Body of pancreas (tissue), 4 donors: ENCODE measurements at regions not wholly inside any gene's neighbourhood (a gene's known extent, or its start where the extent isn't known, plus 50 kb on each side); places are given as distances from the start of the nearest gene placed in this dataset.

Experiments
- POLR2A ChIP-seq, 3 donors: fragments of 450-650 bp; IDR thresholded peaks; one replicate each; pipeline ENCODE4 v1.6.1; 2016; ENCODE audit warnings: antibody characterized with exemption in 3 of 3, mild to moderate bottlenecking in 2 of 3
- TF ChIP-seq, protein P1 (sequence below), 7 experiments: fragments of 450-650 bp in 4 of 7; fragments of 200-600 bp in 3 of 7; sonication (generic) in 3 of 7; IDR thresholded peaks; one replicate each; pipeline ENCODE4 v1.5.1; 2016 to 2019; ENCODE audit warnings: antibody characterized with exemption in 7 of 7

DNA sequence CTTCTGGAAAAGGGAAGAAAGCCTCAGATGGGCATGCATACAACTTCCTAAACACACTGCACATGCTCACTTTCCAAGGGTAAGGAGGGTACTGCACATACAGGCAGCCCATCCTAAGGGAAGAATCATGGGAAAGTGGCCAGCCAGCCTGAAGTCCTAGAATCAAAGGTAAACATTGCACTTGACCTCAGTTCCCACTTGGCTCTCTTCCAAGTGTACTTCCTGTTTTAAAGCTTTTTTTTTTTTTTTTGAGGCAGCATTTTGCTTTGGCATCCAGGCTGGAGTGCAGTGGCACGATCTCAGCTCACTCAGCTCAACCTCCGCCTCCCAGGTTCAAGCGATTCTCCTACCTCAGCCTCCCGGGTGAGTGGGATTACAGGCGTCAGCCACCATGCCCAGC is 225.3 kb upstream of the EPHA7 start:
- no peak for TF ChIP-seq POLR2A (IDR thresholded peaks at IDR 0.05)
- TF ChIP-seq, protein P1, sequence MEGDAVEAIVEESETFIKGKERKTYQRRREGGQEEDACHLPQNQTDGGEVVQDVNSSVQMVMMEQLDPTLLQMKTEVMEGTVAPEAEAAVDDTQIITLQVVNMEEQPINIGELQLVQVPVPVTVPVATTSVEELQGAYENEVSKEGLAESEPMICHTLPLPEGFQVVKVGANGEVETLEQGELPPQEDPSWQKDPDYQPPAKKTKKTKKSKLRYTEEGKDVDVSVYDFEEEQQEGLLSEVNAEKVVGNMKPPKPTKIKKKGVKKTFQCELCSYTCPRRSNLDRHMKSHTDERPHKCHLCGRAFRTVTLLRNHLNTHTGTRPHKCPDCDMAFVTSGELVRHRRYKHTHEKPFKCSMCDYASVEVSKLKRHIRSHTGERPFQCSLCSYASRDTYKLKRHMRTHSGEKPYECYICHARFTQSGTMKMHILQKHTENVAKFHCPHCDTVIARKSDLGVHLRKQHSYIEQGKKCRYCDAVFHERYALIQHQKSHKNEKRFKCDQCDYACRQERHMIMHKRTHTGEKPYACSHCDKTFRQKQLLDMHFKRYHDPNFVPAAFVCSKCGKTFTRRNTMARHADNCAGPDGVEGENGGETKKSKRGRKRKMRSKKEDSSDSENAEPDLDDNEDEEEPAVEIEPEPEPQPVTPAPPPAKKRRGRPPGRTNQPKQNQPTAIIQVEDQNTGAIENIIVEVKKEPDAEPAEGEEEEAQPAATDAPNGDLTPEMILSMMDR (IDR thresholded peaks at IDR 0.05): no peak
